ENCODE measurements at regions not wholly inside any gene's neighbourhood (a gene's known extent, or its start where the extent isn't known, plus 50 kb on each side); places are given as distances from the start of the nearest gene placed in this dataset.
"Not testable (repeated sequence)": the region's sequence is repeated elsewhere in the genome, so short reads cannot be mapped to it uniquely, and the experiment has no call there.

GRCh38 chr16:65845466-65846209 is 520.9 kb upstream of the CDH5 start:
- DNase-seq (ENCODE audit: low read depth, low spot score): no peak

- DNase-seq (ENCODE audit: low read depth, low spot score): no peak
These were observed 522.5 kb upstream of the CDH5 start for GRCh38 chr16:65843941-65844340.

GRCh38 chr16:65842067-65842466 is 524.4 kb upstream of the CDH5 start:
- no peak for DNase-seq (ENCODE audit: low read depth, low spot score)

GRCh38 chr16:65838001-65838400 is 528.5 kb upstream of the CDH5 start:
- no peak for DNase-seq (ENCODE audit: low read depth, low spot score)

GRCh38 chr16:65837464-65837863 is 529.0 kb upstream of the CDH5 start:
- no peak for DNase-seq (ENCODE audit: low read depth, low spot score)

GRCh38 chr16:65834688-65835087 is 531.8 kb upstream of the CDH5 start:
- DNase-seq (ENCODE audit: low read depth, low spot score): no peak

GRCh38 chr16:65833171-65833871 is 533.2 kb upstream of the CDH5 start:
- no peak for DNase-seq (ENCODE audit: low read depth, low spot score)

- no peak for DNase-seq (ENCODE audit: low read depth, low spot score)
These were observed 533.8 kb upstream of the CDH5 start for GRCh38 chr16:65832679-65833078.

- no peak for DNase-seq (ENCODE audit: low read depth, low spot score)
These were observed 534.4 kb upstream of the CDH5 start for GRCh38 chr16:65831903-65832666.

GRCh38 chr16:65829076-65829475 is 537.4 kb upstream of the CDH5 start:
- no peak for DNase-seq (ENCODE audit: low read depth, low spot score)

- DNase-seq (ENCODE audit: low read depth, low spot score): no peak
These were observed 538.2 kb upstream of the CDH5 start for GRCh38 chr16:65828296-65828695.

- DNase-seq (ENCODE audit: low read depth, low spot score): no peak
These were observed 539.3 kb upstream of the CDH5 start for GRCh38 chr16:65827231-65827630.

GRCh38 chr16:65825191-65825856 is 541.2 kb upstream of the CDH5 start:
- DNase-seq (ENCODE audit: low read depth, low spot score): no peak

GRCh38 chr16:65822148-65822547 is 544.3 kb upstream of the CDH5 start:
- no peak for DNase-seq (ENCODE audit: low read depth, low spot score)

- DNase-seq (ENCODE audit: low read depth, low spot score): no peak
These were observed 547.2 kb upstream of the CDH5 start for GRCh38 chr16:65819136-65819898.

GRCh38 chr16:65817799-65818198 is 548.7 kb upstream of the CDH5 start:
- no peak for DNase-seq (ENCODE audit: low read depth, low spot score)

- DNase-seq (ENCODE audit: low read depth, low spot score): no peak
These were observed 549.4 kb upstream of the CDH5 start for GRCh38 chr16:65817066-65817465.

GRCh38 chr16:65816556-65816955 is 549.9 kb upstream of the CDH5 start:
- no peak for DNase-seq (ENCODE audit: low read depth, low spot score)

- DNase-seq (ENCODE audit: low read depth, low spot score): no peak
These were observed 550.8 kb upstream of the CDH5 start for GRCh38 chr16:65815707-65816106.

- DNase-seq (ENCODE audit: low read depth, low spot score): not testable (repeated sequence)
These were observed 552.6 kb upstream of the CDH5 start for GRCh38 chr16:65813879-65814278.

GRCh38 chr16:65809627-65810026 is 556.9 kb upstream of the CDH5 start:
- DNase-seq (ENCODE audit: low read depth, low spot score): no peak

Data from smooth muscle cell of the brain vasculature (primary cell).